ENCODE measurements at regions not wholly inside any gene's neighbourhood (a gene's known extent, or its start where the extent isn't known, plus 50 kb on each side); places are given as distances from the start of the nearest gene placed in this dataset.

- TF ChIP-seq CTCF (IDR thresholded peaks at IDR 0.05) (no peak), POLR2A (IDR thresholded peaks at IDR 0.05) (no peak)
Measured at GRCh38 chr4:38314663-38315062, 349.3 kb upstream of the KLF3 start.
